NCI-H2029 treated with DMSO at 0.1 percent for 48 hours (cell line): ENCODE measurements at regions not wholly inside any gene's neighbourhood (a gene's known extent, or its start where the extent isn't known, plus 50 kb on each side); places are given as distances from the start of the nearest gene placed in this dataset.

Experiments
- DNase-seq: peaks from one replicate; lab custom pipeline; 2025; lab: John Stamatoyannopoulos, UW

DNA sequence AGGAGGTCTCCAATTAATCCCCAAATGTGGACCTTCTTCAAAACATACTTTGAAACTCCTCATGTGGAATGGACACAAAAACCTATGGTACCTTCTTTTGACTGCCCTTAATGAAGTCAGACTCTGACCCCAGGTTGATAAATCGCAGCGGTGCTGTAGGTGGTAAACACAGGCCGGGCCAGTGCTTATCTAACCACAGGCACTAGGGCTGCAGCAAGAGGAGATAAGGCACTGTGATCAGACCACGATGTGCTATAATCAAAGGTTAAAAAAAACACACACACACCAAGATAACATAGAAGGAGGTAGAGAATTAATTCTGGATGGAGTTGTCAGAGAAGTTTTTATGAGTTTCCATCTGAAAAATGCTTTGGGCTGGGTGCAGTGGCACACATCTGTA, 52.3 kb upstream of the SIPA1L2 start:
- no peak for DNase-seq

DNA sequence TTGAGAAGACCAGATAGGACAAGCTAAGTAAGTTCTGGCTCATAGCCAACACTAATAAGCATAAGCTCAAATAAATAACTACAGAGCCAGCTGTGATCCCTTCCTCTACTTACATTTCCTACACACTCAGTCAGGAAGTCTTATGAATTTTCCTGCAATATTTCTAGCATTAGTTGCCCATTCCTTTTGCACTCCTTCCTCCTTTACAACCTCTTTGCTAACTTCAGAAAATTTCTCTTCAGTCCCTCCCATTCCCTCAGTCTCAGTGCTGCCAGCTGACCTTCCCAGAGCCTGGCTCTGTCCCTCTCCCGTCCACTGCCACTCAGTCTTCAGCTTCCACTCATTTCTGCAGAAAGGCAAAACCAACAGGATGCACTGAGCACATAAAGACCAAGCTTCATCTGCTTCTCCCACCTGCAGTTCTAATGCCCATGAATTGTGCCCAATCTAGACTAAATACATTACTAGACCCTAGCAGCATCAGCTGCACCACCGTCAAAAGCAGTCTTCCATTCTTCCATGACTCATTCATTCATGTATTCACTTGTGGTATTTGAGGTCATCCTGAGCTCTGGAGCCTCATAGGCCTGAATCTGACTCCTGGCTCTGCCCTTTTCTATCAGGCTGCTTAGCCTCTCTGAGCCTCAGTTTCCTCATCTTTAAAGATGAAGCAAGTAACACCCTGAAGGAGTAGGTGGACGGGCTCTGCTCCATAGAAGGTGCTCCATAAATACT, 54.6 kb upstream of the SIPA1L2 start:
- no peak for DNase-seq

DNA sequence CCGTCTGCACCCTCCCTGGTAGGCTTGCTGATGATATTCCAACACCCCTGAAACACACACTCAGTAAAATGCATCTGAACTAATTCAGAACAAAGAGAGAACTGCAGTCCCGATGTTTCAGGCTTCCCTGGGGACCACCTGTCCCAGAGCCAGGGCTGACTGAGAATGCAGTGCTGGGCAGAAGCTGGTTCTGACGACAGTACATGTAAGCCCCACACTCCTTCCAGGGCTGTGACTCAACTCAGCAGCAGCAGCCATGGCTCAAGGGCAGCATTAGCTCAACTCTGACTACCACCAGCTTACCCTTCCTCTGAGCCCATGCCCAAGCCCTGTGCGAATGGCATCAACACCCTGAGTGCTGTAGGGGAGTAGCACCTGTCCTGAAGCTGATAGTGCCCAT, 56.4 kb upstream of the SIPA1L2 start:
- no peak for DNase-seq

DNA sequence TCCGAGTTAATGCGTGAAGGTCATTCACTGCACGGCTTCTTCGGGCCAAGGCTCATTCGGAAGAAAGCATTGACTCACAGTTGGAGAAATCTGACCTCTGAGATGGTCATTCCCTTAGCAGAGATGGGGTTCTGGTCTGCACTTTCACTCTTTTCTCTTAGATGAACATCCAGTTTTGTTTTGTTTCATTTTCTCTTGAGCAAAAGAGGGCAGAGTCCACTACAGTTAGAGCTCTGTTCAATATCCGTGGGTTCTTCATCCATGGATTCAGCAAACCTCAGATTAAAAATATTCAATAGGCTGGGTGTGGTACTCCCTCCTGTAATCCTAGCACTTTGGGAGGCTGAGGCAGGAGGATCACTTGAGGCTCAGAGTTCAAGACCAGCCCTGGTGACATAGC, 57.4 kb upstream of the SIPA1L2 start:
- DNase-seq: no peak

DNA sequence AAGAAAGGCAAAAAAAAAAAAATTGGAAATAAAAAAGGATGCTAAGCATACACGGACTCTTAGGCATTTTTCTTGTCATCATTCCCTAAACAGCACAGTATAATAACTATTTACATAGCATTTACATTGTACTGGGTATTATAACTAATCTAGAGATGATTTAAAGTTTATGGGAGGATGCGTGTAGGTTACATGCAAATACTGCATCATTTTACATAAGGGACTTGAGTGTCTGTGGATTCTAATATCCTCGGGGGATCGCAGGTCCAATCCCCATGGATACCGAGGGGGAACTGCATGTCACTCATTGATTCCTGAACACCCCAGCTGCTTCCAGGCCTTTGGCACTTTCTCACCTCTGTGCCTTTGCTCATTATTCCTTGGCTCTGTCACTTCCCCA, 57.8 kb upstream of the SIPA1L2 start:
- DNase-seq: no peak

DNA sequence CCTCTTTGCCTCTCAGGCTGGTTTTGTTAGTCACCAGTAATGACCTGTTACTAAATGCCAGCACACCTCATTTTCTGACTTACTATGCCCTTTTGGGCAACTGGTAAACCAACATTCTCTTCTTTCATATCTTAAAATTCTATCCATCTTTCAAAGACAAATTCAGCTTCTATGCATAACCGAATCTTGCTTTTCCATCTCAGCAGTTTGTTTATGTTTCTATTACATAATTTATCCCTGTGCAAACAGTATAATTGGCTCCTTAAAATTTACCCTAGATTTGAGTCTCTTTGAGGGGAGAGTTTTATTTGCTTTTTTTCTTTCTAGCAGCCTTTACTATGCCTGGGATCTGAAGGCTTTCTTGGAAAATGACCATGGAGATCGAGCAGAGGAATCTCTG, 58.5 kb upstream of the SIPA1L2 start:
- DNase-seq: no peak

DNA sequence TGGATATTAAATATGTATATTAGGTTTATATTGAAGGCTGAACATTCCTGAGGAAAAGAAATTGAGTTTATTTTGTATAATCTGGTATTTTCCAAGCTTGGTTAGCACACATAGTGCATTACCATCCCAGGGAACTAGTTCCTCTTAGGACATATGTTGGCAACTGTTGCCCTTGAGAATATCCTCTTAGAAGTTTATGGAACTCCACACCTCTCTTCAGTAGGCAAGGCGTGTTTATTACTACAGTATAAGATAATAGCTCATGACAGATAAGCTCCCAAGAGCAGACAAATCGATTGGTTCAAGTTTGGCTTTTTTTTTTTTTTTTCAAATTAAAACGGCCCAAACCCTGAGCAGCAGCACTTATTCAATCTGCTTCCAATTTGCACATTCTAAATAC, 59.8 kb upstream of the SIPA1L2 start:
- no peak for DNase-seq

DNA sequence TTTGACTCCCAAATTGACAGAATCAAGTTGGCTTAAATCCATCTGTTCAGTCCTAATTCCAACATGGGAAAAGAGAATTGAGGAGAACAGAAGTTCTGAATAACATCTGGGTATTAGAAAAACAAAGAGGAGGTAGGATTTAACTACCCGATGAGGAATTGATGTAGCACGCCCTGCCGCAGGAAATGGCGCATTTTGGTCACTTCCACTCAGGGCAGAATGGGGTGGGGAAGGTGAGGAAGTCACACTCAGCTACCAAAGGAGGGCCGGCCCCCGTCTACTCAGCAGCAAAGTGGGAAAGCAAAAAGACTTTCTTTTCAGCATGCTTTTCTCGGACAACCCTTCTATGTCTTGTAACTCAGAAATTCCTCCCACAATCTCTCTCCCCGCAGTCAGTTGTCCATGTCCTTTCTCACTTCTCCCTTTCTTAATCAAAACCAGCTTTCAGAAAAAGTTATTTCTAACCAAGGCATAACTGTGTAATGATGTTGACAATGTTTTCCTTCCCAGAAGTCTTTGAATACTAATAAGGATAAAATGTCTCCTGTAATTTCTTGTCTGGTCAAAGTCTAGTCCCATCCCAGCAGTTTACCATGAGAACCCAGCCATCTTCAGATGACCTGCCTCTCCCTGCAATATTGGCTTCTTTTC, 60.5 kb upstream of the SIPA1L2 start:
- no peak for DNase-seq

DNA sequence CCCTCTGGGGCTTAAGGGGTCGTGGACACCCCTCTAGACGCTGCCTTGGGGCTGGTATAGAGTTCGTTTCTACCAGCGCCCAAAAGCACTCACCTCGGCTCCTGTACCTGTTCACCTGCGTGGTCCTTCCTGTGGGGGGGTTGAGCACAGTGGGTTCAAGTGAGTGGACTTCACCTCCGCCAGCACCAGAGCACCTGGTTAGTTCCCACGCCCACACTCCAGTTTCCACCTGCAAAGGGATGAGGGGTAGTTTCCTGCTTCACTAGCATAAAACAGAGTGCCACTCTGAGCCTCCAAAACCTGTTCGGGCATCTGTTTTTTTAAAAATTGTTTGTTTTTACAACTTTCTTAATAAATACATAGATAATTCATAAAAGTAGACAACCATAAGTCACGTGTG, 64.5 kb upstream of the SIPA1L2 start:
- DNase-seq: no peak

DNA sequence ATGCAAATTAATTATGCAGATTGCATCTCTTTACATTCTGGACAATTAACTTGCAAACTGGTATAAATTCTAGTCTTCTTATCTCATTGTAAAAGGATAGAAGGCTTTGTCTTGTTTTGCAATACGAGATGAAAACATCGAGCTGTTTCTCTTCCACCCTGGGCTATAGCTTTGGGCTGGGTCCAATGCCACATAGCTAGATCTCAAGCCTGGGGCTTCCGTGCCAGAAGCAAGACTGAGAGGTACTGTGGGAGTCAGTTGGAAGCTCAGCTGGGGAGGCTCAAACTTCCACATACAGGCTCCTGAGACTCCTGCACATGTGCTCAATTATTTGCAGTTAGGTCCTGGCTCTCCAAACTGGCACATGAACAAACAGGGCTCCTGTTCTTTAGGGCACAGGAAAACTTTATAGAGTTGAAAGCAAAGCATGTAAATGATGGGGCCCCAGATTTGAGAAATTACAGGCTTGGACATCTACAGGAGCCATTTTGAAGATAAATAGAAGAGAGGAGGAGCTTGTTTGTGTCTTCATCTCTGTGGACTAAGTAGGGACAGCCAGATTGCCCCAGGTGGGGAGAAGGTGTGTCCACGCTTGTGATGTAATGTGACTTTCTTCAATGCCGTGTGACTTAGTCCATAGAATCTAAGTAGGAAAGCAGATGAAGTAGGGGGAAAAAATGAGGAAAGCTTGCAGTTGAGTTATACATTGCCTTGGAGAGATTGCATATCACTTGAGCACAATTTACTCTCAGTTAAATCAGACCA, 65.9 kb upstream of the SIPA1L2 start:
- DNase-seq: no peak

DNA sequence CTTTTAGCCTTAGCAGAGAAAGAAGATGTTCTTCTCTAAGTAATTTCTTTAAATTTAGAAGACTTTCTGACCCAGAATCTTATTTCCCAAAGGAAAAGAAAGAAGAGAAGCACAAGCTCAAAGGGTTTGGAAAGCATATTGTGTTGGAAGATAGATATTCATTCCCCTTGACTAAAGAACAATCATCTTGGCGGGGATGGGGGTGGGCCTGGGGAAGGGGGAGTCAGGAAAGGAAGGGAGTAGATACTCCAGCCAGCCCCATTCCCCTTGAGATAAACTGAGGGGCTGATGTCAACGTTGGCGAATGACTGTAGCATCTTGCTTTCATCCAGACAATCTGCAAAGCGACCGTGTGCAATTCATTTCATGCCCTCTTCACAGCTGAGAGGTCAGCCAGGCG, 66.5 kb upstream of the SIPA1L2 start:
- no peak for DNase-seq

DNA sequence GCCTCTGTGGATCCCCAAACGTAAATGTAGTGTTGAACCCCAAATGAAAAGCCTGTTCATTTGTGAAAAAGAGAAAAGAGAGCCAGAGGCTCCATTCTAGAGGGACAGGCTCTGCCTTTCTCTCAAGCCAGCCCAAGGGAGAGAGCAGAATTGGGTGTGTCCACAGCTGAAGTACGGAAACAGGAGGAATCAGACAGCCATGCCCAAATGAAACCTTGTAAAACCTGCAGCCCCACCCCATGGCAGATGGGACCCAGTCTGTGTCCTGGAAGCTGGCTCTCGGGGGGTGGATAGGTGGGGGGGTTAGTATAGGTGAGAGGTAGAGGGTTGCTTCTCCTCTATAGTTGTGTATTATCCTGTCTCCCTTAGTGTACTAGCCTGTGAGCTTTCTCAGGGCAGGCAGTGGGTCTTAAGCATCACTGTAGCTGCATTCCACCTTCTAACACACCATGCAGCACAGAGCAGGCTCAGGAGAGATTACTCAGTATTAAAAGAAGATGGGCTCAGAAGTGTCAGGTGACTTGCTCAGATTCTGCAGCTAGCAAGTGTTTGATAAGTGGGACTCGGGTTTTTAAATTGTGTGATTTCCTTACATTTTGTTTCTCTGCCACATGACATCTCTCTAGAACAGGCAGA, 67.4 kb upstream of the SIPA1L2 start:
- no peak for DNase-seq

DNA sequence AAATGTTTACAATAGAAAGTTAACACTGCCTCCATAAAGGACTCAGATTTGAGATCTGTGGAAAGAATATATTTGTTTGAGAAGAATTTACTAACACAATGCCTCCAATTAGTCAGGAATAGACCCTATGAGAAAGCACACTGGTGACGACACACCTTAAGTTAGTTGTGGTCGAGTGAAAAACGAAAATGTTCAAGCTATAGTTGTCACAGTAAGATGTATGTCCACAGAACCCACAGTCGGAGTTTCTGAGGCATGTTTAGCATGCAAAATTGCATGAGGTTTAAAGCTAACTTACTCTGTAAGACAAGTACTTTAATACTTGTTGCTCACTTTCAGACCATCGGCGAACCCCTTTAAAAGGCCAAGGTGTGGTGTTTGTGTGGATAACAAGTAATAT, 69.9 kb upstream of the SIPA1L2 start:
- no peak for DNase-seq

DNA sequence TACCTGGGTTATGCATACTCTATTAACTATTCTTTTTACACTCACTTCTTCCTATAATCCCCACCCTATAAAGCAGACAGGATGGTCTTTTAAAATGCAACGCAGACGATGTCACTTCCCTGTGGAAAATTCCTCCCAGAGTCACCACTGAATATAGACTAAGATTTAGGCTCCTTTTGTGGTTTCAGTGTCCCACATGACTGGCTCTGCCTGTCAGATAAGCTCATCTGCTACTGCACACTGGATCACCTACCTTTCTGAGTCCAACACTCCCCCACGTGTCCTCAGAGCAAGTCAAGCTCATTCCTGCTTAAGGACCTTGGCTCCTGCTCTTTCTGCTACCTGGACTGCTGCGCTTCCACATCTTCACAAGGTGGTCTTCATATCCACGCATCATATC, 73.0 kb upstream of the SIPA1L2 start:
- no peak for DNase-seq

DNA sequence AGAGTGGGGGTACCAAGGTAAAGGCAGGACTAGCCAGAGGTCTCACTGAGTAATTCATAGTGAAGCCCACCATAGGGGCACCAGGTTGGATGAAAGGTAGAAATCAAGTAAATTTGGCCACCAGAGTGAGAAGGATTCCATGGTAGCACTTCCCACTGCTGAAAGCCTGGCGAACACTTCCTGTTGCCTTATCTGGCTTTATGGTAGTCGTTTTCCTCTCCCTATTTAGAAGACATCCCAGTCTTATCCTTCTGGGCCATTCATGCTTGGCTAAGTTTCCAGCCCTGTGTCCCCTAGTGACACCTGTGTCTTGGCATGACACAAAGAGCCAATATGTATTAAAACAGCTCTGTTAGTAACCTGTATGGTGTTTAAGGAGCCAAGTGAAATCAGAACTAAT, 74.3 kb upstream of the SIPA1L2 start:
- no peak for DNase-seq

DNA sequence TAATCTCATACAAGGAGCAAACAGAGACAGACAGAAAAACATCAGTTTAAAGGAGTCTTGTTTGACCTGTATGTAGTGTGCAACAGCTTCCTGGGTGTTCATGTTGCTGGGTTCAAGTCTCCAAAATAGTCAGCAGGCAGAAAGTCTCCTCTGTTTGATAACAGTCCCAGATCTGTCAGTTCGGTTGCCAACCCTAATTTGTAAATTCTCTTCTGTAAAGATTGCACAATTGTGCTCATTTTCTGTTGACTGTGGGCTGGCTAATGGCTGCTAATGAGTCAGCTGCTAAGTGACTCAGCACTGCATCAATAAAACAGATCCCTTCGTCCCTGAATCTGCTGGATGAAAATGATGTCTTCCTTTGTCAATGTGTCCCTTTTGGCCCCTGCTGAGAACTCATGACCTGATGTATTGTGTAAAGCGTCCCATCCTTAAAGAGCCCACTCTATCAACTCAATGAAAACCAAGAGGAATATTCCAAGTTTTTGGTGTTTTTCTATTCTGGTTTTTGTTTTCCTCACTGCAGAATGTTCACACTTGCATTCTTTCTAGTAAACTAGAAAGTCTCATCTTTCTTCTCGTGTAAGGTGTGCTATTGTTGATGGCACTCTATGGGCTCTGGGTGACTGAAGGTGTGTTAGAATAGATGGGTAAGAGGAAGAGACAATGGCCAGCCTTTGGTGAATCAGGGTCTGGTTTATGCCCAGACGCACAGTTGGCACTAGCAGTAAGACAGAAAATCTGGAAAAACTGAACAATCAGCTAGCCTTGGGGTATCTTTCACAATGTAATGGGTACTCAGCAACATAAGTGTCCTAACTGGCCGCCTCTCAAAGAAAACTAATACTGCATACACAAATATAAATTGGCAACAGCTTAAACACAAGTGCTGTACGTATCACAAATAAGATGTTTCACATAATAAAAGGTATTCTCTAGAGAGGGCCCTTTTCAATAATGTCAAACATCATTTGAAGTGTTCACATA, 75.1 kb upstream of the SIPA1L2 start:
- DNase-seq: peak; percentile 83

DNA sequence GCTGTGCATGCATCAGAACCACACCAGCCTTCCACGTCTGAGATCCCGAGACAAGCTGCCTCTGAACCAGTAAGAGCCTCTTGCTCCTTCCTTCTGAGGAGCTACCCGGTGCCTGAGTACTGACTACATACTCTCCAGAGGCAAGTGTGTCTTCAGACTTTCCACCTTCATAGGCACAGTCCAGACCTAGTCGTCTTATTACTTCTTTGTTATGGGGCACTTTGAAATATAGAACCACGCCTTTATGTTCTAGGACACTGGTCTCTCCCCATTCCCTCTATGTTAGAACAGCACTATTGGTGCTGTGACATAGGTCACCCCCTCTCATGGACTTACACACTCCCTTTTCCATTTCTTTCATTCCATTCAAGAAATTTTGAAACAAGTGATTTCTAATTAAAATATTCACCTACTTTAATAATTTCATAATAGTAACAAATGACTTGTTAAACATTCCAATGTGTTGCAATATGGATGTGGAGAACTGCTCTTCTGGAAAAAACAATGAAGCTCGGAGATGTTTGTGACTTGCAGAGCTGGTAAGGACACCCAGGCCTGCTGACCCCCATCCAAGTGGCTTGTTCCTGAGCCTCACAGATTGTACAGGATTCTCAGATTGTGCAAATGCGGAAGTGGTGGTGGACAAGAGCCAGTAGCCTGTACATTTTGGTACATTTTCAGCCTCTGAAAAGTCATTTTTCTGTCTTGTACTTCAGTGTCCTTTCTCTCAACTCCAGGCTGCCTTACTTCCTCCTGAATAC, 76.1 kb upstream of the SIPA1L2 start:
- DNase-seq: no peak

DNA sequence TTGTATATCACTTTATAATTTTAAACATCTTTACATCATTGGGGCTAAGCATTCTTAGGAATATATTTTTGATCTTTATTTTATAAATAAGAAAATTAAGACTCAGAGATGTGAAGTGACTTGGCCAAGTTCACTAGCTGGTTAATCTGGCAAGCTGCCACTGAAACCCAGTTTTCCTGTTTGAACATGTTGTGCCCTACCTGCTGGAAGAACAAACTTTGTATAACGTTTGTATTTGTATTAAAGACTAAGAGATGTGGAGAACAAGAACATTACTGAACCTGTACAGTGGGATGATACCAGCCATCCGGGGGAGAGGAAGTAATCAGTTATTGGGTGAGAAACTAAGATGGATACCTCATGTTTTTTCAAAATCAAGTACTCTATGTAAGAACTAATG, 77.2 kb upstream of the SIPA1L2 start:
- DNase-seq: no peak

DNA sequence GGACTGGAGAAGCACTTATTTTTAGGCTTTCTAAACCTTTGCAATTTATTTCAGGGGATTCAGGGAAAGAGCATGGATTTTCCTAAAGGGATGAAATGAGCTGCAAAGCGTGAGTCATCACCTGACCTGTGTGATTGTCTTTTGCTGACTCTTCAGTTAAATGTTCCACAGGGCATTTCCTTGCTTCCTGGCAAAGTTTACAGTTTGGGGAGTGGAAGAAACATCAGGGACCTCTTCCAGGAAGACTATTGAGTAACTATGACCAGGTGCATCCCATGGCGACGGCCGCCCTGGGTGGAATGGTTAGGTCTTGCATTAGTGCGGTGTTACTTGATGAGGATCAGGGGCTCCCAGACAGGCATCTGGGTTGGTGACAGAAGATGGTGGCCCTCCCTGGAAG, 79.5 kb upstream of the SIPA1L2 start:
- DNase-seq: no peak

DNA sequence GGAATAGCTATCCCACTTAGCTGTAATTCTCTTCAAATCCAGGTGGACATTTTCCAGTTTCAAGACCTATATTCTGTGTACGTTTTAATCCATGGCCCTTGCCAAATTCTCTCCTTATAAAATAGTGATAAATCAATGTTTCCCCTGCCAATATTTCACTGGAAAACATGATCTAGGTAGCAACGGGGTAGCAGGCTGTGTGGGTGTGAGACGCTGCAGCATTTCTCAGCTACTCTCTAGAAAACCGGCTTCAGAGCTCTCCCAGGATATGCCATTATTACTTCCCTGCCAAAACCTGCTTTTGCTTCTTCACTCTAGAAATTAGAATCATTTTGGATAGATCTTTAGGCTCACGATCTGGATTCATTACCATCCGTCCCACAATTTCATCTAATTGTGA, 82.1 kb upstream of the SIPA1L2 start:
- no peak for DNase-seq

DNA sequence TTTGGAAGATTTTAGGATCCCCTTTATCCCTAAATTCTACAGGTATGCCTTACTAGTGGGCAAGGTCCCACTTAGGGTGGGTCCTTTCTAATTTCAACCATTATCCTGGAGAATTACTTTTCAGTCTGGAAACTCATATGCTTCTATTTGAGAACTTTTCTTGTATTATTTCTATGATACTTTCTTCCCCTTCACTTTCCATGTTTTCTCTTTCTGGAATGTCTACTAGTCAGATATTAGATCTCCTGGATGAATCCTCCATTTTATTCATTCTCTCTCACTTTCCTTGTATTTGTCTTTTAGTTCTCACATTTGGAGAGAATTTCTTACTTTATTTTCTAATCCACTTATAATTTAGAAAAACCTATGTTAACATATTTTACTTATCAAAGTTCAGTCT, 83.9 kb upstream of the SIPA1L2 start:
- no peak for DNase-seq
